Upper lobe of left lung (tissue), 6 donors: ENCODE measurements at regions not wholly inside any gene's neighbourhood (a gene's known extent, or its start where the extent isn't known, plus 50 kb on each side); places are given as distances from the start of the nearest gene placed in this dataset.

Experiments
- ATAC-seq, 2 donors: fragments of 200-7000 bp; cut with Tn5 transposase; one replicate each; pipeline ENCODE4 v1.9.1; 2022; ENCODE audit warnings: mild to moderate bottlenecking in 2 of 2, moderate library complexity in 2 of 2; ENCODE audit not compliant: low FRiP score in 2 of 2
- DNase-seq, 2 donors: peaks; one replicate each; pipeline ENCODE4 v3.0.0-alpha.2; 2019 to 2020
- H3K27ac ChIP-seq, 4 donors: fragments of 200-600 bp; sonication (generic); one replicate each; pipeline ENCODE4 v1.5.1; 2016 to 2019
- H3K27me3 ChIP-seq, 4 donors: fragments of 200-600 bp; sonication (generic); one replicate each; pipeline ENCODE4 v1.5.1; 2017 to 2019
- H3K36me3 ChIP-seq, 4 donors: fragments of 200-600 bp; sonication (generic); one replicate each; pipeline ENCODE4 v1.5.1; 2016 to 2019
- H3K4me1 ChIP-seq, 4 donors: fragments of 200-600 bp; sonication (generic); one replicate each; pipeline ENCODE4 v1.5.1; 2018 to 2019
- H3K4me3 ChIP-seq, 4 donors: fragments of 200-600 bp; sonication (generic); one replicate each; pipeline ENCODE4 v1.5.1; 2017 to 2019; ENCODE audit warnings: mild to moderate bottlenecking in 2 of 4, moderate library complexity in 1 of 4
- H3K9me3 ChIP-seq, 4 donors: fragments of 200-600 bp; sonication (generic); one replicate each; pipeline ENCODE4 v1.5.1; 2018 to 2019
- EP300 ChIP-seq, 4 donors: sonication (generic); formaldehyde crosslinking; IDR thresholded peaks; one replicate each; pipeline ENCODE4 v1.5.1; 2017; ENCODE audit warnings: antibody characterized with exemption in 4 of 4, control low read depth in 2 of 4
- POLR2A ChIP-seq, 4 donors: fragments of 450-650 bp; IDR thresholded peaks; one replicate each; pipeline ENCODE4 v1.5.1; 2016 to 2017; ENCODE audit warnings: antibody characterized with exemption in 4 of 4, mild to moderate bottlenecking in 2 of 4
- POLR2AphosphoS5 ChIP-seq, 2 donors: sonication (generic); formaldehyde crosslinking; IDR thresholded peaks; one replicate each; pipeline ENCODE4 v1.5.1; 2017; ENCODE audit warnings: antibody characterized with exemption in 2 of 2
- WGBS, 2 donors: methylation state at CpG; one replicate each; pipeline ENCODE4 v1.1.5; 2017 to 2018; 5-methylcytosine and 5-hydroxymethylcytosine counted together
- TF ChIP-seq, protein P1 (sequence below), 6 experiments: fragments of 450-650 bp in 4 of 6; fragments of 200-600 bp in 2 of 6; sonication (generic) in 2 of 6; IDR thresholded peaks; one replicate each; pipeline ENCODE4 v1.5.1; 2016 to 2019; ENCODE audit warnings: antibody characterized with exemption in 6 of 6
- donor health status: DM: no; HTN: no; CAD: no; lungs with moderate emphysema.
- donor health status: DM: no; HTN: yes; CAD: no; lungs with severe emphysema.

DNA sequence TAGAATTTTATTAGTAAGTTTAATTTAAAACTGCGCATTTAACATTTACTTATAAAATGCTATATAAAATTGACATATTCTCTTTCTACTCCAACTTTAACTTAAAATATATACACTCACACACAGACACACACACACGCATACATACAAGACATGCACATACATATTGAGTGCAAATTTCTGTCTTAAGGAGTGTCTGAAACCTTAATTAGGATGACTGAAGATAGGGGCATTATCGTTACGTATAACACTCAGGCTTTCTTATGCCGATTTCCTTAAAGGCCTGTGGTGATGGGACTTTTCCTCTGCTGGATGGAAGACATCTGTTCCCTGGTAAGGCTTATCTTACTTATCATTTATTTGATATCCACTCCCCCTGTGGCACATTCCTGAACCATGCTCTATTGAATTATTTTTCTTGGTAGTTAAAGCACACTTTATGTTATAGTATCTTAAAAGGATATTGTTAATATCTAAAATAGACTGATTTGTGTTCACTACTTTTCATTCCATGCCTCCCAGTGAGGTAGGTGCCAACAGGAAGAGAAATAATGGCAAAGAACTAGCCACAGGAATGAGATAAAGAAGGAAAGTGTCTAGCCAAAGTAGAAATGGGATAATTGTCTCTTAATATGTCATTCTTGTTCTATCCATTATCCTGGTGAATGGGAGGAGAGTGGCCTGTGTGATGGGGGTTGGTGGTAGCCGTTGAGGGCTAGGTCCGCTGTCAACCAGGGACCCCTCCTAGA, 92.9 kb upstream of the GPRIN3 start:
- H3K27me3 ChIP-seq: no peaks in the 10 kb centered on the region
- no peaks in the 10 kb centered on the region for H3K4me1 ChIP-seq
- no peak overlapping the region for H3K27ac ChIP-seq
- DNase-seq (no peak), ATAC-seq (no peak)
- no peak for TF ChIP-seq POLR2A (IDR thresholded peaks at IDR 0.05)
- no peak for TF ChIP-seq POLR2AphosphoS5 (IDR thresholded peaks at IDR 0.05)
- TF ChIP-seq, protein P1, sequence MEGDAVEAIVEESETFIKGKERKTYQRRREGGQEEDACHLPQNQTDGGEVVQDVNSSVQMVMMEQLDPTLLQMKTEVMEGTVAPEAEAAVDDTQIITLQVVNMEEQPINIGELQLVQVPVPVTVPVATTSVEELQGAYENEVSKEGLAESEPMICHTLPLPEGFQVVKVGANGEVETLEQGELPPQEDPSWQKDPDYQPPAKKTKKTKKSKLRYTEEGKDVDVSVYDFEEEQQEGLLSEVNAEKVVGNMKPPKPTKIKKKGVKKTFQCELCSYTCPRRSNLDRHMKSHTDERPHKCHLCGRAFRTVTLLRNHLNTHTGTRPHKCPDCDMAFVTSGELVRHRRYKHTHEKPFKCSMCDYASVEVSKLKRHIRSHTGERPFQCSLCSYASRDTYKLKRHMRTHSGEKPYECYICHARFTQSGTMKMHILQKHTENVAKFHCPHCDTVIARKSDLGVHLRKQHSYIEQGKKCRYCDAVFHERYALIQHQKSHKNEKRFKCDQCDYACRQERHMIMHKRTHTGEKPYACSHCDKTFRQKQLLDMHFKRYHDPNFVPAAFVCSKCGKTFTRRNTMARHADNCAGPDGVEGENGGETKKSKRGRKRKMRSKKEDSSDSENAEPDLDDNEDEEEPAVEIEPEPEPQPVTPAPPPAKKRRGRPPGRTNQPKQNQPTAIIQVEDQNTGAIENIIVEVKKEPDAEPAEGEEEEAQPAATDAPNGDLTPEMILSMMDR (IDR thresholded peaks at IDR 0.05): no peak
- no peak for TF ChIP-seq EP300 (IDR thresholded peaks at IDR 0.05)
- WGBS, 2 donors: 79 to 86% methylated on average over 7 of the region's 7 CpGs
- no peaks in the 10 kb centered on the region for H3K9me3 ChIP-seq
- H3K4me3 ChIP-seq: no peak overlapping the region
- H3K36me3 ChIP-seq: no peaks in the 10 kb centered on the region

DNA sequence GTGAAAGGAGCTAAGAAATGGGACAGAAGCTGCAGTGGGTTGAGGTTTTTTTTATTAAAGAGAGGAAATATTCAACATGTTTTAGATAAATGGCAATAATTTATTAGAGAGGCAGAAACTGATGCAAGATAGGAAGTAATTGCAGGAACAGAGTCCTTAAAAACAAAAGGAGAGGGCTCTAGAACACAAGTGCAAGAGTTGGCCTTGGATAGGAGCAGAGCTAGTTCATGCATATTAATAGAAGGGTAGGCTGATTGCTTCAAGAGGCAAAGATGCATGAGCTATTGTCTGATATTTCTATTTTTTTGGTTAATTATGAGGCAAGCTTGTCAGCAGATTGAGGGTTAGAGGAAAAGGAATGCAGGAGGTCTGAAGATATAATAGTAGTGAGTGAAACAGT, 91.0 kb upstream of the GPRIN3 start:
- H3K4me3 ChIP-seq: no peak overlapping the region
- H3K27me3 ChIP-seq: no peaks in the 10 kb centered on the region
- DNase-seq (no peak), ATAC-seq (no peak)
- H3K4me1 ChIP-seq: no peaks in the 10 kb centered on the region
- no peaks in the 10 kb centered on the region for H3K36me3 ChIP-seq
- no peak overlapping the region for H3K27ac ChIP-seq
- TF ChIP-seq POLR2AphosphoS5 (IDR thresholded peaks at IDR 0.05) (no peak), POLR2A (IDR thresholded peaks at IDR 0.05) (no peak), EP300 (IDR thresholded peaks at IDR 0.05) (no peak)
- TF ChIP-seq, protein P1 (IDR thresholded peaks at IDR 0.05): no peak
- no peaks in the 10 kb centered on the region for H3K9me3 ChIP-seq

DNA sequence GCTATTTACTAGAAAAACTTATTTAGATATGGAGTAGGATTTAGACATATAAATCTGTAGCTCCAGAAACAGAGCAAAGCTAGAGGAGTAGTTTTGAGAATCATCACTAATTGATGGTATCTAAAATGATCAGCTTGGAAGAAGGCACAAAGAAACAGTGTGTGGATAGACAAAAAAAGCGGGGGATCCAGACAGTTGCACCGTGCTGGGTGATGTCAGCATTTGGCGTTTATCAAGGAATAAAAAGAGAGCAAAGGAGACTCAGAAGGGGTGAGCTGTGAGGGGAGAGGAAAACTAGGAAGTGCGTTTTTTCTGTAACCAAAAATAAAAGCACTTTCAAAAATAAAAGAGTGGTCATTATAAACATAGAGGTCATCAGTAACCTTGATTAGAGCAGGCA, 90.5 kb upstream of the GPRIN3 start:
- Histone ChIP-seq H3K4me1 (no peaks in the 10 kb centered on the region), H3K9me3 (no peaks in the 10 kb centered on the region), H3K27ac (no peak overlapping the region), H3K27me3 (no peaks in the 10 kb centered on the region), H3K4me3 (no peak overlapping the region), H3K36me3 (no peaks in the 10 kb centered on the region)
- 69 to 74% methylated on average over 4 of the region's 4 CpGs for WGBS, 2 donors
- DNase-seq (no peak), ATAC-seq (no peak)
- TF ChIP-seq POLR2AphosphoS5 (IDR thresholded peaks at IDR 0.05): no peak
- TF ChIP-seq EP300 (IDR thresholded peaks at IDR 0.05): no peak
- no peak for TF ChIP-seq POLR2A (IDR thresholded peaks at IDR 0.05)
- TF ChIP-seq, protein P1 (IDR thresholded peaks at IDR 0.05): no peak

DNA sequence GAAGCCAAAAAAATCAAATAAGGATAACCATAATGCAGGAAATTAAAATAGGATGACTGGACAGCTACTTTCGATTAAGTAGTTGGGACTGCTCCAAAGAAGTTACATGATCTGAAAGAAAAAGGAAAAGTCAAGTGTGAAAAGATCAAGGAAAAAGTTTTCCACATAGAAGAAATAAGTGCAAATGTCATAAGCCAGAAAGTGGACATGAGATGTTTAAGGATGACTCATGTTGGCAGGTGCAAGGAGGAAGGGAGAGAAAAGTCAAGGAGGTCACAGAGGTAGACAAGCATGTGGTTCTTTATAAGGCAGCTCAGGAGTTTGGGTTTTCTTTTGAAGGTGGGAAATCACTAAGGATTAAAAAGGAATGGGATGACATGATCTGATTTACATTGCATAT, 89.8 kb upstream of the GPRIN3 start:
- Histone ChIP-seq H3K4me1 (no peaks in the 10 kb centered on the region), H3K36me3 (no peaks in the 10 kb centered on the region), H3K9me3 (no peaks in the 10 kb centered on the region), H3K4me3 (no peak overlapping the region), H3K27me3 (no peaks in the 10 kb centered on the region), H3K27ac (no peak overlapping the region)
- ATAC-seq: no peak
- no peak for DNase-seq
- TF ChIP-seq POLR2A (IDR thresholded peaks at IDR 0.05) (no peak), POLR2AphosphoS5 (IDR thresholded peaks at IDR 0.05) (no peak), EP300 (IDR thresholded peaks at IDR 0.05) (no peak)
- TF ChIP-seq, protein P1 (IDR thresholded peaks at IDR 0.05): no peak
- 65 to 67% methylated on average over 1 of the region's 1 CpG for WGBS, 2 donors

DNA sequence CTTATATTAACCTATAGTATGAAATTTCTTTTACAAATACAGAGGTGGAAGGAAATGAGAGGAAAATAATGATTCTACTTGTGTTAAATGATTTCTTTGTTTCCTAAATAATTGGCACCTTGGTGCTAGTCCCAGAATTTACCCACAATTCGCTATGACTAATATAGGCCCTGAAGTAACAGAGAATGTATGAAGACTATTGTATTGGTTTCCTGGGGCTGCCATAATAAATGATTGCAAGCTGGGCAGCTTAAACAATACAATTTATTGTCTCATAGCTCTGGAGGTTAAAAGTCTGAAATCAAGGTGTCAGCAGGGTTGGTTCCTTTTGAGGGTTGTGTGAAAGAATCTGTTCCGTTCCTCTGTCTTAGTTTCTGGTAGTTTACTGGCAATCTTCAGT, 74.8 kb upstream of the GPRIN3 start:
- Histone ChIP-seq H3K27ac (no peak overlapping the region), H3K4me3 (no peak overlapping the region), H3K27me3 (no peaks in the 10 kb centered on the region), H3K36me3 (no peaks in the 10 kb centered on the region), H3K9me3 (peaks cover 0 to 4% (median 0%) of the 10 kb centered on the region in 4 donors), H3K4me1 (no peaks in the 10 kb centered on the region)
- DNase-seq (no peak), ATAC-seq (no peak)
- TF ChIP-seq, protein P1 (IDR thresholded peaks at IDR 0.05): no peak
- TF ChIP-seq POLR2A (IDR thresholded peaks at IDR 0.05) (no peak), EP300 (IDR thresholded peaks at IDR 0.05) (no peak)
- WGBS, 2 donors: 87 to 94% methylated on average over 2 of the region's 2 CpGs
